Caco-2 (cell line): ENCODE measurements at regions not wholly inside any gene's neighbourhood (a gene's known extent, or its start where the extent isn't known, plus 50 kb on each side); places are given as distances from the start of the nearest gene placed in this dataset.

Source experiments
- BruUV-seq: library from RNA; stranded (reverse); fragments of 400-500 nt; replicated peaks from 2 replicates; lab custom pipeline; 2021; lab: Mats Ljungman, UMichigan
- CTCF ChIA-PET: fragments of 300-600 bp; sonication (Branson Sonifier 250); formaldehyde crosslinking; loops from one replicate; lab custom pipeline; 2022; ENCODE audit warnings: antibody characterized with exemption; lab: Charles Lee
- POLR2A ChIA-PET: fragments of 300-600 bp; sonication (Branson Sonifier 250); formaldehyde crosslinking; loops from one replicate; lab custom pipeline; 2022; ENCODE audit warnings: antibody characterized with exemption; lab: Charles Lee
- DNase-seq, 2 experiments: peaks; one replicate each; pipeline versions ENCODE4 v3.0.0 to v3.0.0-alpha.2; 2020 to 2022
- H3K27me3 ChIP-seq: replicated peaks from 2 replicates; pipeline ENCODE4 v1.6.0; 2011; ENCODE audit warnings: low read length; ENCODE audit not compliant: control insufficient read depth, insufficient read depth
- H3K36me3 ChIP-seq: 2 replicates; pipeline ENCODE4 v1.5.1; 2011; ENCODE audit warnings: low read length; ENCODE audit not compliant: control insufficient read depth, insufficient read depth
- H3K4me1 ChIP-seq: fragments of 250-450 bp; sonication (Bioruptor Pico); 2 replicates; pipeline ENCODE4 v1.5.1; 2020; ENCODE audit warnings: mild to moderate bottlenecking
- H3K4me3 ChIP-seq: 2 replicates; pipeline ENCODE4 v1.5.1; 2011; ENCODE audit warnings: low read depth, mild to moderate bottlenecking, control low read depth, low read length
- H3K9me3 ChIP-seq: fragments of 250-450 bp; sonication (Bioruptor Pico); 2 replicates; pipeline ENCODE4 v1.5.1; 2020; ENCODE audit warnings: mild to moderate bottlenecking, moderate library complexity
- H3K27ac Mint-ChIP-seq: one replicate; pipeline ENCODE4 v1.8.0; 2022; ENCODE audit warnings: mixed read lengths; ENCODE audit not compliant: unreplicated experiment
- H3K27me3 Mint-ChIP-seq: one replicate; pipeline ENCODE4 v1.8.0; 2022; ENCODE audit warnings: mixed read lengths; ENCODE audit not compliant: insufficient read depth, unreplicated experiment
- H3K36me3 Mint-ChIP-seq: one replicate; pipeline ENCODE4 v1.8.0; 2022; ENCODE audit warnings: mild to moderate bottlenecking, mixed read lengths; ENCODE audit not compliant: insufficient read depth, unreplicated experiment
- H3K4me1 Mint-ChIP-seq: one replicate; pipeline ENCODE4 v1.8.0; 2022; ENCODE audit warnings: low read depth, mixed read lengths; ENCODE audit not compliant: unreplicated experiment
- H3K4me3 Mint-ChIP-seq: one replicate; pipeline ENCODE4 v1.8.0; 2022; ENCODE audit warnings: mild to moderate bottlenecking, moderate library complexity, mixed read lengths; ENCODE audit not compliant: unreplicated experiment
- H3K9me3 Mint-ChIP-seq: one replicate; pipeline ENCODE4 v1.8.0; 2022; ENCODE audit warnings: mixed read lengths; ENCODE audit not compliant: unreplicated experiment
- CTCF ChIP-seq, 2 experiments: fragments of 200-600 bp in 1 of 2; IDR thresholded peaks; 1 replicate in 1 of 2; 2 replicates in 1 of 2; pipeline versions ENCODE4 v1.5.1 to v1.8.0; 2011 to 2022; ENCODE audit warnings: antibody characterized with exemption in 1 of 2, control low read depth in 1 of 2, inconsistent platforms in 1 of 2, low read depth in 1 of 2, low read length in 1 of 2, mild to moderate bottlenecking in 1 of 2, moderate library complexity in 1 of 2; ENCODE audit not compliant: insufficient read depth in 1 of 2, severe bottlenecking in 1 of 2, unreplicated experiment in 1 of 2
- intact Hi-C: fragments of 100-400 bp; cut with micrococcal nuclease; formaldehyde crosslinking; loops from one replicate; pipeline ENCODE4 v1.10.0; 2022; ENCODE audit not compliant: unreplicated experiment

GRCh38 chr12:104888892-104889291, 69.2 kb downstream of the SLC41A2 start:
- DNase-seq, result no peak
- Histone ChIP-seq H3K36me3 (no peaks in the 10 kb centered on the region), H3K4me3 (no peak overlapping the region), H3K27me3 (no peaks in the 10 kb centered on the region), H3K4me1 (no peaks in the 10 kb centered on the region), H3K9me3 (no peaks in the 10 kb centered on the region)
- BruUV-seq, result no TSS peak
- H3K4me1 Mint-ChIP-seq, result no peaks in the 10 kb centered on the region
- H3K36me3 Mint-ChIP-seq, result no peaks in the 10 kb centered on the region
- H3K9me3 Mint-ChIP-seq, result no peaks in the 10 kb centered on the region
- no peak for TF ChIP-seq CTCF (IDR thresholded peaks at IDR 0.05; ENCODE audit: insufficient read depth in 1 of 2, low read depth in 1 of 2, low read length in 1 of 2, severe bottlenecking in 1 of 2, unreplicated experiment in 1 of 2)
- H3K4me3 Mint-ChIP-seq, result no peak overlapping the region
- ChIA-PET CTCF (no interaction called here), POLR2A (no interaction called here)
- no peaks in the 10 kb centered on the region for H3K27me3 Mint-ChIP-seq
- H3K27ac Mint-ChIP-seq, result no peak overlapping the region
- intact Hi-C loops, result no loop called here

- ChIA-PET POLR2A (no interaction called here), CTCF (no interaction called here)
- H3K4me3 ChIP-seq, result no peak overlapping the region
- H3K9me3 Mint-ChIP-seq, result no peaks in the 10 kb centered on the region
- BruUV-seq, result no TSS peak
- H3K4me1 Mint-ChIP-seq, result no peaks in the 10 kb centered on the region
- no peak overlapping the region for H3K4me3 Mint-ChIP-seq
- no peak for DNase-seq
- intact Hi-C loops, result no loop called here
- H3K4me1 ChIP-seq, result no peaks in the 10 kb centered on the region
- no peak overlapping the region for H3K27ac Mint-ChIP-seq
- no peak for TF ChIP-seq CTCF (IDR thresholded peaks at IDR 0.05; ENCODE audit: insufficient read depth in 1 of 2, low read depth in 1 of 2, low read length in 1 of 2, severe bottlenecking in 1 of 2, unreplicated experiment in 1 of 2)
- H3K9me3 ChIP-seq, result no peaks in the 10 kb centered on the region
- no peaks in the 10 kb centered on the region for H3K27me3 Mint-ChIP-seq
- H3K36me3 Mint-ChIP-seq, result no peaks in the 10 kb centered on the region
- no peaks in the 10 kb centered on the region for H3K27me3 ChIP-seq
- H3K36me3 ChIP-seq, result no peaks in the 10 kb centered on the region
Observed at GRCh38 chr12:104888481-104888880, 69.6 kb downstream of the SLC41A2 start.

GRCh38 chr12:104887452-104887851, 70.6 kb downstream of the SLC41A2 start:
- no peak overlapping the region for H3K27ac Mint-ChIP-seq

More at GRCh38 chr12:104887452-104887851, 70.6 kb downstream of the SLC41A2 start:
- Histone ChIP-seq H3K4me3 (no peak overlapping the region), H3K27me3 (no peaks in the 10 kb centered on the region), H3K4me1 (no peaks in the 10 kb centered on the region), H3K36me3 (no peaks in the 10 kb centered on the region), H3K9me3 (no peaks in the 10 kb centered on the region)
- no TSS peak for BruUV-seq
- Mint-ChIP-seq H3K27me3 (no peaks in the 10 kb centered on the region), H3K9me3 (no peaks in the 10 kb centered on the region), H3K4me1 (no peaks in the 10 kb centered on the region), H3K36me3 (no peaks in the 10 kb centered on the region), H3K4me3 (no peak overlapping the region)
- no peak for TF ChIP-seq CTCF (IDR thresholded peaks at IDR 0.05; ENCODE audit: insufficient read depth in 1 of 2, low read depth in 1 of 2, low read length in 1 of 2, severe bottlenecking in 1 of 2, unreplicated experiment in 1 of 2)
- DNase-seq, result no peak
- intact Hi-C loops, result no loop called here
- CTCF ChIA-PET, result no interaction called here
- POLR2A ChIA-PET, result no interaction called here
